ENCODE measurements at regions not wholly inside any gene's neighbourhood (a gene's known extent, or its start where the extent isn't known, plus 50 kb on each side); places are given as distances from the start of the nearest gene placed in this dataset.
"Not testable (repeated sequence)": the region's sequence is repeated elsewhere in the genome, so short reads cannot be mapped to it uniquely, and the experiment has no call there.

GRCh38 chr1:192418552-192419285 lies 101.9 kb downstream of the RGS21 start:
- ChIA-PET POLR2A (no interaction called here), CTCF (no interaction called here)

- ChIA-PET POLR2A (no interaction called here), CTCF (no interaction called here)
Measured at GRCh38 chr1:192430644-192431043, 113.9 kb downstream of the RGS21 start.

GRCh38 chr1:192435704-192436103 lies 118.9 kb downstream of the RGS21 start:
- CTCF ChIA-PET, result no interaction called here
- POLR2A ChIA-PET, result no interaction called here

GRCh38 chr1:192436441-192437078 lies 119.8 kb downstream of the RGS21 start:
- ChIA-PET POLR2A (no interaction called here), CTCF (no interaction called here)

- ChIA-PET POLR2A (no interaction called here), CTCF (no interaction called here)
Measured at GRCh38 chr1:192438737-192439136, 121.9 kb downstream of the RGS21 start.

- CTCF ChIA-PET, result no interaction called here
- POLR2A ChIA-PET, result no interaction called here
Measured at GRCh38 chr1:192439373-192440025, 122.7 kb downstream of the RGS21 start.

GRCh38 chr1:192441492-192441891 lies 124.7 kb downstream of the RGS21 start:
- POLR2A ChIA-PET, result no interaction called here
- CTCF ChIA-PET, result no interaction called here

- POLR2A ChIA-PET, result no interaction called here
- CTCF ChIA-PET, result no interaction called here
Measured at GRCh38 chr1:192442736-192443135, 125.9 kb downstream of the RGS21 start.

GRCh38 chr1:192443616-192444015 lies 126.8 kb downstream of the RGS21 start:
- POLR2A ChIA-PET, result no interaction called here
- CTCF ChIA-PET, result no interaction called here

GRCh38 chr1:192445241-192445640 lies 128.4 kb downstream of the RGS21 start:
- CTCF ChIA-PET, result no interaction called here
- POLR2A ChIA-PET, result no interaction called here

- POLR2A ChIA-PET, result no interaction called here
- CTCF ChIA-PET, result no interaction called here
Measured at GRCh38 chr1:192445839-192446489, 129.2 kb downstream of the RGS21 start.

GRCh38 chr1:192448026-192448578 lies 127.5 kb upstream of the RGS1 start:
- CTCF ChIA-PET, result no interaction called here
- POLR2A ChIA-PET, result no interaction called here

GRCh38 chr1:192453360-192453992 lies 122.1 kb upstream of the RGS1 start:
- CTCF ChIA-PET, result no interaction called here
- POLR2A ChIA-PET, result no interaction called here

GRCh38 chr1:192459467-192459866 lies 116.1 kb upstream of the RGS1 start:
- CTCF ChIA-PET, result no interaction called here
- POLR2A ChIA-PET, result no interaction called here

- POLR2A ChIA-PET, result no interaction called here
- CTCF ChIA-PET, result no interaction called here
Measured at GRCh38 chr1:192461684-192462083, 113.9 kb upstream of the RGS1 start.

GRCh38 chr1:192462616-192463015 lies 113.0 kb upstream of the RGS1 start:
- ChIA-PET POLR2A (no interaction called here), CTCF (no interaction called here)

- POLR2A ChIA-PET, result no interaction called here
- CTCF ChIA-PET, result no interaction called here
Measured at GRCh38 chr1:192463661-192464060, 111.9 kb upstream of the RGS1 start.

- CTCF ChIA-PET, result not testable (repeated sequence)
Measured at GRCh38 chr1:192465221-192465620, 110.4 kb upstream of the RGS1 start.

GRCh38 chr1:192474080-192474683 lies 101.4 kb upstream of the RGS1 start:
- POLR2A ChIA-PET, result no interaction called here
- CTCF ChIA-PET, result interaction anchor here (0.8 kb wide), 1 partner anchor 135 kb away, joined by 5 read pairs; no protein-coding TSS in a partner anchor

More at GRCh38 chr1:192465221-192465620, 110.4 kb upstream of the RGS1 start:
- POLR2A ChIA-PET, result not testable (repeated sequence)

- ChIA-PET CTCF (no interaction called here), POLR2A (no interaction called here)
Measured at GRCh38 chr1:192475329-192475728, 100.2 kb upstream of the RGS1 start.
